CD14-positive monocyte (primary cell): ENCODE measurements at regions not wholly inside any gene's neighbourhood (a gene's known extent, or its start where the extent isn't known, plus 50 kb on each side); places are given as distances from the start of the nearest gene placed in this dataset.
"Not testable (repeated sequence)": the region's sequence is repeated elsewhere in the genome, so short reads cannot be mapped to it uniquely, and the experiment has no call there.

ENCODE experiments used
- DNase-seq, 3 donors: peaks; one replicate each; pipeline ENCODE4 v3.0.0-alpha.2; 2011 to 2022
- H2AFZ ChIP-seq: 2 replicates; pipeline ENCODE4 v1.6.0; 2012; ENCODE audit warnings: mild to moderate bottlenecking, low read depth, low read length, inconsistent platforms; ENCODE audit not compliant: insufficient read depth, poor library complexity, severe bottlenecking
- H3K27ac ChIP-seq, 2 donors: 1 replicate in 1 of 2; 2 replicates in 1 of 2; pipeline ENCODE4 v1.5.1; 2012 to 2013; ENCODE audit warnings: low read length in 2 of 2, control low read depth in 1 of 2, inconsistent platforms in 1 of 2, low read depth in 1 of 2, mild to moderate bottlenecking in 1 of 2
- H3K27me3 ChIP-seq, 2 donors: one replicate each; pipeline versions ENCODE4 v1.6.0 to v1.6.1; 2011 to 2013; ENCODE audit warnings: low read length in 2 of 2; ENCODE audit not compliant: control insufficient read depth in 2 of 2, insufficient read depth in 2 of 2
- H3K36me3 ChIP-seq, 2 donors: replicated peaks in 1 of 2; 1 replicate in 1 of 2; 2 replicates in 1 of 2; pipeline versions ENCODE4 v1.5.1 to v1.6.1; 2012 to 2013; ENCODE audit warnings: low read length in 2 of 2, control low read depth in 1 of 2, inconsistent platforms in 1 of 2, mild to moderate bottlenecking in 1 of 2; ENCODE audit not compliant: insufficient read depth in 2 of 2, control insufficient read depth in 1 of 2
- H3K4me1 ChIP-seq, 2 donors: 1 replicate in 1 of 2; 2 replicates in 1 of 2; pipeline versions ENCODE4 v1.5.1 to v1.6.1; 2012 to 2013; ENCODE audit warnings: low read length in 2 of 2, control low read depth in 1 of 2, inconsistent platforms in 1 of 2, mild to moderate bottlenecking in 1 of 2, moderate library complexity in 1 of 2; ENCODE audit not compliant: insufficient read depth in 2 of 2, control insufficient read depth in 1 of 2
- H3K4me2 ChIP-seq: replicated peaks from 2 replicates; pipeline ENCODE3; 2012; ENCODE audit warnings: low read length, moderate library complexity, mild to moderate bottlenecking; ENCODE audit not compliant: poor library complexity, severe bottlenecking; ENCODE audit errors: extremely low read depth
- H3K4me3 ChIP-seq, 3 experiments: fragments of 200-600 bp in 1 of 3; sonication (generic) in 1 of 3; replicated peaks in 1 of 3; 1 replicate in 2 of 3; 2 replicates in 1 of 3; pipeline ENCODE4 v1.5.1; 2011 to 2013; ENCODE audit warnings: low read length in 3 of 3, mild to moderate bottlenecking in 3 of 3, control low read depth in 2 of 3, low read depth in 2 of 3, inconsistent platforms in 1 of 3, moderate library complexity in 1 of 3
- H3K79me2 ChIP-seq: 2 replicates; pipeline ENCODE4 v1.6.0; 2012; ENCODE audit warnings: mild to moderate bottlenecking, control low read depth, inconsistent platforms, low read length, moderate library complexity; ENCODE audit not compliant: insufficient read depth
- H3K9ac ChIP-seq: 2 replicates; pipeline ENCODE4 v1.6.0; 2017; ENCODE audit warnings: low read length, mild to moderate bottlenecking; ENCODE audit not compliant: insufficient read depth, poor library complexity, severe bottlenecking
- H3K9me3 ChIP-seq, 2 donors: replicated peaks in 1 of 2; 1 replicate in 1 of 2; 2 replicates in 1 of 2; pipeline versions ENCODE4 v1.5.1 to v1.6.1; 2012 to 2013; ENCODE audit warnings: low read length in 2 of 2, control low read depth in 1 of 2; ENCODE audit not compliant: control insufficient read depth in 1 of 2, insufficient read depth in 1 of 2
- H4K20me1 ChIP-seq: 2 replicates; pipeline ENCODE4 v1.6.0; 2012; ENCODE audit warnings: mild to moderate bottlenecking, low read length, control low read depth, moderate library complexity; ENCODE audit not compliant: insufficient read depth
- H3K27ac Mint-ChIP-seq, 7 donors: one replicate each; pipeline ENCODE4 v1.8.0; 2020; ENCODE audit warnings: mild to moderate bottlenecking in 7 of 7, mixed read lengths in 7 of 7, moderate library complexity in 6 of 7, inconsistent platforms in 2 of 7
- H3K27me3 Mint-ChIP-seq, 3 donors: one replicate each; pipeline ENCODE4 v1.8.0; 2021 to 2022; ENCODE audit warnings: low read depth in 3 of 3, mild to moderate bottlenecking in 3 of 3, mixed read lengths in 3 of 3, moderate library complexity in 3 of 3, inconsistent platforms in 1 of 3
- H3K36me3 Mint-ChIP-seq, 2 donors: one replicate each; pipeline ENCODE4 v1.8.0; 2020; ENCODE audit warnings: mixed read lengths in 2 of 2, inconsistent platforms in 1 of 2, mild to moderate bottlenecking in 1 of 2
- H3K4me1 Mint-ChIP-seq: one replicate; pipeline ENCODE4 v1.8.0; 2020; ENCODE audit warnings: mild to moderate bottlenecking, mixed read lengths
- H3K4me3 Mint-ChIP-seq, 2 donors: one replicate each; pipeline ENCODE4 v1.8.0; 2020; ENCODE audit warnings: mild to moderate bottlenecking in 2 of 2, mixed read lengths in 2 of 2, moderate library complexity in 1 of 2
- H3K9me3 Mint-ChIP-seq, 7 donors: one replicate each; pipeline ENCODE4 v1.8.0; 2020 to 2022; ENCODE audit warnings: mixed read lengths in 7 of 7, mild to moderate bottlenecking in 6 of 7, moderate library complexity in 6 of 7, inconsistent platforms in 2 of 7
- WGBS: methylation state at CpG from one replicate; pipeline ENCODE4 v1.1.5; 2013; ENCODE audit warnings: missing lambda C conversion rate; ENCODE audit not compliant: insufficient coverage; 5-methylcytosine and 5-hydroxymethylcytosine counted together
- intact Hi-C, 2 donors: fragments of 100-400 bp; cut with micrococcal nuclease; formaldehyde crosslinking; loops; one replicate each; pipeline versions ENCODE4 v1.15.0 to v1.15.1; 2023
- TF ChIP-seq, protein P1 (sequence below): fragments of 200-600 bp; IDR thresholded peaks from one replicate; pipeline ENCODE4 v1.8.0; 2022; ENCODE audit warnings: antibody characterized with exemption, mild to moderate bottlenecking

DNA sequence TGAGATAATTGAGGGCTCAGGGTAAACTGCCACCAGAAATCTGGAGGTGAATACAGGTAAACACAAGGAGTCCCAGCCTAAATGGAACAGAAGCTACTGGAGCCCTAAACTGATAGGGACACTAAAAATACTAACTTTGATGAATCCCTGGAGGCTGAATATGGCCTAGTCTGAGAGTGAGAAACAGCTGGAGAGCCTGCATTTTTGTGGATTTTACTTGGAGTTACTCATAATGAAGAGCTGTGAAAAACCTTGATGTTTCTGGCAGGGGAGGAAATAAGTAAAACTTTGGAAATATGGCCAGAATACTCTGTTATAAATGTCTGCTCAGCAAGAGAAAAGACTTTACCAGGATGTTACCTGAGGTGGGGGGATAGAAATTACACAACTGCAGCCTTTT, 164.4 kb downstream of the LIPI start:
- H3K9me3 Mint-ChIP-seq, result peaks cover 1 to 15% (median 10%) of the 10 kb centered on the region in 7 donors
- no peak overlapping the region for H3K27ac Mint-ChIP-seq
- Histone ChIP-seq H3K9me3 (peaks cover 0 to 6% of the 10 kb centered on the region in 2 donors), H3K27ac (no peak overlapping the region), H4K20me1 (no peaks in the 10 kb centered on the region), H3K4me3 (no peak overlapping the region), H3K36me3 (no peaks in the 10 kb centered on the region), H3K27me3 (no peaks in the 10 kb centered on the region), H3K79me2 (no peaks in the 10 kb centered on the region), H3K4me1 (no peaks in the 10 kb centered on the region), H3K4me2 (no peak overlapping the region), H2AFZ (no peak overlapping the region), H3K9ac (no peak overlapping the region)
- DNase-seq, result no peak
- no peaks in the 10 kb centered on the region for H3K4me1 Mint-ChIP-seq
- H3K4me3 Mint-ChIP-seq, result no peak overlapping the region
- intact Hi-C loops, result no loop called here
- H3K27me3 Mint-ChIP-seq, result peaks cover 0 to 3% (median 0%) of the 10 kb centered on the region in 3 donors
- TF ChIP-seq, protein P1, sequence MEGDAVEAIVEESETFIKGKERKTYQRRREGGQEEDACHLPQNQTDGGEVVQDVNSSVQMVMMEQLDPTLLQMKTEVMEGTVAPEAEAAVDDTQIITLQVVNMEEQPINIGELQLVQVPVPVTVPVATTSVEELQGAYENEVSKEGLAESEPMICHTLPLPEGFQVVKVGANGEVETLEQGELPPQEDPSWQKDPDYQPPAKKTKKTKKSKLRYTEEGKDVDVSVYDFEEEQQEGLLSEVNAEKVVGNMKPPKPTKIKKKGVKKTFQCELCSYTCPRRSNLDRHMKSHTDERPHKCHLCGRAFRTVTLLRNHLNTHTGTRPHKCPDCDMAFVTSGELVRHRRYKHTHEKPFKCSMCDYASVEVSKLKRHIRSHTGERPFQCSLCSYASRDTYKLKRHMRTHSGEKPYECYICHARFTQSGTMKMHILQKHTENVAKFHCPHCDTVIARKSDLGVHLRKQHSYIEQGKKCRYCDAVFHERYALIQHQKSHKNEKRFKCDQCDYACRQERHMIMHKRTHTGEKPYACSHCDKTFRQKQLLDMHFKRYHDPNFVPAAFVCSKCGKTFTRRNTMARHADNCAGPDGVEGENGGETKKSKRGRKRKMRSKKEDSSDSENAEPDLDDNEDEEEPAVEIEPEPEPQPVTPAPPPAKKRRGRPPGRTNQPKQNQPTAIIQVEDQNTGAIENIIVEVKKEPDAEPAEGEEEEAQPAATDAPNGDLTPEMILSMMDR, result no peak
- H3K36me3 Mint-ChIP-seq, result peaks cover 0 to 3% of the 10 kb centered on the region in 2 donors

GRCh38 chr21:14040386-14040785, 170.4 kb downstream of the LIPI start:
- Histone ChIP-seq H3K4me2 (no peak overlapping the region), H4K20me1 (no peaks in the 10 kb centered on the region), H3K4me1 (no peaks in the 10 kb centered on the region), H3K36me3 (no peaks in the 10 kb centered on the region), H3K27me3 (no peaks in the 10 kb centered on the region), H2AFZ (no peak overlapping the region), H3K9me3 (peaks cover 0 to 3% of the 10 kb centered on the region in 2 donors), H3K9ac (no peak overlapping the region), H3K4me3 (no peak overlapping the region), H3K79me2 (no peaks in the 10 kb centered on the region), H3K27ac (no peak overlapping the region)
- WGBS, result 100% methylated on average over 1 of the region's 2 CpGs
- Mint-ChIP-seq H3K27ac (no peak overlapping the region), H3K4me1 (peaks cover 4% of the 10 kb centered on the region), H3K27me3 (no peaks in the 10 kb centered on the region), H3K9me3 (peaks cover under 1 to 11% (median 6%) of the 10 kb centered on the region in 7 donors), H3K4me3 (no peak overlapping the region), H3K36me3 (peaks cover 0 to 7% of the 10 kb centered on the region in 2 donors)
- intact Hi-C loops, result no loop called here
- DNase-seq, result no peak
- TF ChIP-seq, protein P1, result no peak

DNA sequence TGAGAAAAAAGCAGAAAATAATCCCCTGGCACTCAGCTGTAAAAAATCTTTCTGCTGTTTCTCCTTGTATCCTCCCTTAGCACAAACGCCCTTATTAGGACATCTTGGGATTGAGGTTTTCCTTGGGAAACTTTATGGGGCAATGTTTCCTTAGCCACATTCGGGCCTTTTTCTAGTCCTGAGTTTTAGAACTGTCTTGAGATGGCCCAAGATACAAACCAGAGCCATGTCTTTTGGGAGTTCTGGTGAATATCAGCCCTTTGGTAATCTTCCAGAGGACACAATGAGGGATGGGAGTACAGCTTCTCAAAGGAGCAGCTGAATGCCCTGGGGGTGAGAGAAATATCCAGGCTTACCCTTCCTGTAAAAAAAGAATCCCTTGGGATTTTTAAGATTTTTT, 182.1 kb downstream of the LIPI start:
- H4K20me1 ChIP-seq, H3K9ac ChIP-seq, H3K27ac ChIP-seq, H3K27ac Mint-ChIP-seq, H3K4me2 ChIP-seq, H3K4me3 ChIP-seq, H3K4me3 Mint-ChIP-seq, H3K36me3 ChIP-seq, intact Hi-C loops, DNase-seq, H3K9me3 Mint-ChIP-seq, H3K36me3 Mint-ChIP-seq, H3K79me2 ChIP-seq, H3K27me3 ChIP-seq, H2AFZ ChIP-seq, H3K27me3 Mint-ChIP-seq, H3K9me3 ChIP-seq: not testable (repeated sequence)
- peaks cover 14% of the 10 kb centered on the region for H3K4me1 Mint-ChIP-seq
- WGBS, result no CpG with 5 or more reads among the region's 2 CpGs
- peaks cover 0 to 10% of the 10 kb centered on the region in 2 donors for H3K4me1 ChIP-seq
